ENCODE measurements at regions not wholly inside any gene's neighbourhood (a gene's known extent, or its start where the extent isn't known, plus 50 kb on each side); places are given as distances from the start of the nearest gene placed in this dataset.

GRCh38 chr1:95497566-95497965, 263.6 kb downstream of the RWDD3 start:
- Mint-ChIP-seq H3K36me3 (ENCODE audit: unreplicated experiment) (no peaks in the 10 kb centered on the region), H3K4me1 (ENCODE audit: low read depth, unreplicated experiment) (peaks cover 2% of the 10 kb centered on the region), H3K27me3 (ENCODE audit: unreplicated experiment) (no peaks in the 10 kb centered on the region), H3K27ac (ENCODE audit: unreplicated experiment) (no peak overlapping the region), H3K4me3 (ENCODE audit: unreplicated experiment) (no peak overlapping the region), H3K9me3 (ENCODE audit: unreplicated experiment) (peaks cover 3% of the 10 kb centered on the region)
- TF ChIP-seq CTCF (IDR thresholded peaks at IDR 0.05; ENCODE audit: partially characterized antibody, unreplicated experiment), result no peak
- no peak for DNase-seq

- Mint-ChIP-seq H3K4me1 (ENCODE audit: low read depth, unreplicated experiment) (peaks cover 24% of the 10 kb centered on the region), H3K4me3 (ENCODE audit: unreplicated experiment) (peak overlapping the region; percentile 22), H3K9me3 (ENCODE audit: unreplicated experiment) (peaks cover 9% of the 10 kb centered on the region), H3K27me3 (ENCODE audit: unreplicated experiment) (peaks cover 5% of the 10 kb centered on the region), H3K36me3 (ENCODE audit: unreplicated experiment) (no peaks in the 10 kb centered on the region), H3K27ac (ENCODE audit: unreplicated experiment) (peak overlapping the region; percentile 71)
- DNase-seq, result peak; percentile 20
- no peak for TF ChIP-seq CTCF (IDR thresholded peaks at IDR 0.05; ENCODE audit: partially characterized antibody, unreplicated experiment)
These were observed 269.4 kb downstream of the RWDD3 start for GRCh38 chr1:95503278-95504030.

- H3K4me3 Mint-ChIP-seq (ENCODE audit: unreplicated experiment), result no peak overlapping the region
- H3K9me3 Mint-ChIP-seq (ENCODE audit: unreplicated experiment), result peaks cover 9% of the 10 kb centered on the region
- no peak for TF ChIP-seq CTCF (IDR thresholded peaks at IDR 0.05; ENCODE audit: partially characterized antibody, unreplicated experiment)
- peak overlapping the region; percentile 71 for H3K27ac Mint-ChIP-seq (ENCODE audit: unreplicated experiment)
- DNase-seq, result no peak
- H3K36me3 Mint-ChIP-seq (ENCODE audit: unreplicated experiment), result no peaks in the 10 kb centered on the region
- H3K4me1 Mint-ChIP-seq (ENCODE audit: low read depth, unreplicated experiment), result peaks cover 24% of the 10 kb centered on the region
- H3K27me3 Mint-ChIP-seq (ENCODE audit: unreplicated experiment), result peaks cover 5% of the 10 kb centered on the region
These were observed 270.3 kb downstream of the RWDD3 start for GRCh38 chr1:95504321-95504720.

GRCh38 chr1:95506736-95507414, 272.9 kb downstream of the RWDD3 start:
- peaks cover 30% of the 10 kb centered on the region for H3K4me1 Mint-ChIP-seq (ENCODE audit: low read depth, unreplicated experiment)
- no peak overlapping the region for H3K4me3 Mint-ChIP-seq (ENCODE audit: unreplicated experiment)
- H3K36me3 Mint-ChIP-seq (ENCODE audit: unreplicated experiment), result no peaks in the 10 kb centered on the region
- peaks cover 5% of the 10 kb centered on the region for H3K27me3 Mint-ChIP-seq (ENCODE audit: unreplicated experiment)
- TF ChIP-seq CTCF (IDR thresholded peaks at IDR 0.05; ENCODE audit: partially characterized antibody, unreplicated experiment), result no peak
- peaks cover 6% of the 10 kb centered on the region for H3K9me3 Mint-ChIP-seq (ENCODE audit: unreplicated experiment)
- no peak for DNase-seq
- peak overlapping the region; percentile 40 for H3K27ac Mint-ChIP-seq (ENCODE audit: unreplicated experiment)

- Mint-ChIP-seq H3K27ac (ENCODE audit: unreplicated experiment) (no peak overlapping the region), H3K4me1 (ENCODE audit: low read depth, unreplicated experiment) (peaks cover 19% of the 10 kb centered on the region), H3K9me3 (ENCODE audit: unreplicated experiment) (no peaks in the 10 kb centered on the region), H3K36me3 (ENCODE audit: unreplicated experiment) (no peaks in the 10 kb centered on the region), H3K4me3 (ENCODE audit: unreplicated experiment) (no peak overlapping the region), H3K27me3 (ENCODE audit: unreplicated experiment) (no peaks in the 10 kb centered on the region)
- DNase-seq, result no peak
- TF ChIP-seq CTCF (IDR thresholded peaks at IDR 0.05; ENCODE audit: partially characterized antibody, unreplicated experiment), result no peak
These were observed 276.0 kb downstream of the RWDD3 start for GRCh38 chr1:95509989-95510388.
